Astrocyte of the hippocampus (primary cell): ENCODE measurements at regions not wholly inside any gene's neighbourhood (a gene's known extent, or its start where the extent isn't known, plus 50 kb on each side); places are given as distances from the start of the nearest gene placed in this dataset.

ENCODE experiments used
- DNase-seq: peaks from one replicate; pipeline ENCODE4 v3.0.0; 2011; ENCODE audit warnings: low read depth, low spot score

DNA sequence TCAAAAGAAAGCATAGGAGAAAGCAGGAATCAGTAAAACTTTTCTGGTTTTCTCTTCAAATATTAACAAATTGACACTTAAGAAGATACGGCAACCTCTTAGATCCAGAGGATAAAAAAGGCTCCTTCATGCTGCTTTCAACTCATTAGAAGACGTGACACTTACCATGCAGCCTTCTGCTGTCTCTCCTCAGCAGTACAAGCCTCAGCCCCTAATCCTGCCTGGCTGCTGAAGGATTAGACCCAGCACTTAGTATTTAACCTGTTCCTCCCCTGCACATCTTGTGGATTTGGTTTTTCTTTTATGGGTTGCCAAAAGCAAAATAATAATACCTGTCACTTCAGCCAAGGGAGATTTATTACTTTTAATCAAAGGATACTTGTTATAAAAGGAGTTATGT, 108.4 kb downstream of the LYZL1 start:
- no peak for DNase-seq

DNA sequence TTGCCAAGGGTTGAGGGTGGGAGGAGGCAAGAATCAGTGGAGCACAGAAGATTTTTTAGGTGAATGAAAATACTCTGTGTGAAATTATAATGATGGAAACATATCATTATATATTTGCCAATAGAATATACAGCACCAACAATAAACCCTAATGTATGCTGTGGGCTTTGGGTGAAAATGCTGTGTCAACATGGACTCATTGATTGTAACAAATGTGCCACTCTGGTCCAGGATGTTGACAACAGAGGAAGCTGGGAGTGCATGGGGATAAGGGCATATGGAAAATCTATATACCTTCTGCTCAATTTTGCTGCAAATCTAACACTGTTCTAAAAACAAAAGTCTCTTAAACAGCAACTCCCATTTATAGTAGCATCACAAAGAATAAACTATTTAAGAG, 114.3 kb downstream of the LYZL1 start:
- DNase-seq = no peak

DNA sequence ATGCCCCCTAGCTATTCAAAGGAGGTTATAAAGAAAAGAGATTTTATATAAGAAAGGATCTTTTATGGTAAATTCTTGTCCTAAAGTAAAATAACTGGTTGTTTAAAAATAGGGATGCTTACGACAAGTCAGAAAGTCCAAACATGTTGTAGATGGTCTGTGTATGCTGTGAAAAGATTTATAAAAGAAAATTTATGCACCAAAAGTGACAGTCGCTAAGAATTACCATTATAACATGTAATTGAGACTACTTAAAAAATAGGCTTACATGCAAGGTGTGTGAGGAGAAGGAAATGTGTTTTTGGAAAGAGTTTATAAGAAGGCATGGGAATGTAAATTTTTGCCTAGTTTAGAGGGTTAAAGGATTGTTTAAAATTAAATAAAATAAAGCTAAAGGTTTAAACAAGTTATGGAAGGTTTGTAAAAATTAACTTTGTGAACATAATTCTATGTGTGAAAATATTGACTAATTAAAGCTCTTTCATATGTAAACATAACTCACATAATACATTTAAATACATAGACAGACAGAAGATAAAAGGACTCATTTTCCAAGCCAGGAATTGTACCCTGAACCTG, 118.5 kb downstream of the LYZL1 start:
- DNase-seq = no peak
